ENCODE measurements at regions not wholly inside any gene's neighbourhood (a gene's known extent, or its start where the extent isn't known, plus 50 kb on each side); places are given as distances from the start of the nearest gene placed in this dataset.

GRCh38 chr4:11480683-11481082, 52.0 kb upstream of the HS3ST1 start:
- Histone ChIP-seq H3K4me1 (ENCODE audit: control insufficient read depth in 1 of 2, low read depth in 2 of 2) (peaks cover 0 to 2% of the 10 kb centered on the region in 2 donors), H3K27ac (no peak overlapping the region), H3K9me3 (no peaks in the 10 kb centered on the region), H3K4me3 (no peak overlapping the region), H3K36me3 (no peaks in the 10 kb centered on the region), H3K27me3 (replicated peaks; ENCODE audit: insufficient read depth) (no peaks in the 10 kb centered on the region)
- no peak for ATAC-seq (ENCODE audit: insufficient number of reproducible peaks, low FRiP score, low read depth)
- TF ChIP-seq, protein P1, sequence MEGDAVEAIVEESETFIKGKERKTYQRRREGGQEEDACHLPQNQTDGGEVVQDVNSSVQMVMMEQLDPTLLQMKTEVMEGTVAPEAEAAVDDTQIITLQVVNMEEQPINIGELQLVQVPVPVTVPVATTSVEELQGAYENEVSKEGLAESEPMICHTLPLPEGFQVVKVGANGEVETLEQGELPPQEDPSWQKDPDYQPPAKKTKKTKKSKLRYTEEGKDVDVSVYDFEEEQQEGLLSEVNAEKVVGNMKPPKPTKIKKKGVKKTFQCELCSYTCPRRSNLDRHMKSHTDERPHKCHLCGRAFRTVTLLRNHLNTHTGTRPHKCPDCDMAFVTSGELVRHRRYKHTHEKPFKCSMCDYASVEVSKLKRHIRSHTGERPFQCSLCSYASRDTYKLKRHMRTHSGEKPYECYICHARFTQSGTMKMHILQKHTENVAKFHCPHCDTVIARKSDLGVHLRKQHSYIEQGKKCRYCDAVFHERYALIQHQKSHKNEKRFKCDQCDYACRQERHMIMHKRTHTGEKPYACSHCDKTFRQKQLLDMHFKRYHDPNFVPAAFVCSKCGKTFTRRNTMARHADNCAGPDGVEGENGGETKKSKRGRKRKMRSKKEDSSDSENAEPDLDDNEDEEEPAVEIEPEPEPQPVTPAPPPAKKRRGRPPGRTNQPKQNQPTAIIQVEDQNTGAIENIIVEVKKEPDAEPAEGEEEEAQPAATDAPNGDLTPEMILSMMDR (IDR thresholded peaks at IDR 0.05), result no peak
- DNase-seq (ENCODE audit: low spot score), result no peak
